SK-N-SH treated with all-trans-retinoic acid at 6 μM for 48 hours (cell line): ENCODE measurements at regions not wholly inside any gene's neighbourhood (a gene's known extent, or its start where the extent isn't known, plus 50 kb on each side); places are given as distances from the start of the nearest gene placed in this dataset.

ENCODE experiments used
- ATAC-seq: fragments of 200-7000 bp; cut with Tn5 transposase; 3 replicates; pipeline ENCODE4 v1.9.1; 2020; ENCODE audit warnings: mild to moderate bottlenecking, moderate library complexity
- ARNTL ChIP-seq: fragments of 450-650 bp; formaldehyde crosslinking; IDR thresholded peaks from 2 replicates; pipeline ENCODE4 v1.5.0; 2020; ENCODE audit warnings: low read depth, mild to moderate bottlenecking, moderate library complexity, borderline replicate concordance
- BACH2 ChIP-seq: fragments of 250-450 bp; sonication (Bioruptor Pico); IDR thresholded peaks from 2 replicates; pipeline ENCODE4 v1.9.0; 2021; ENCODE audit warnings: mild to moderate bottlenecking, borderline replicate concordance
- CREB5 ChIP-seq: fragments of 250-450 bp; sonication (Bioruptor Pico); IDR thresholded peaks from 2 replicates; pipeline ENCODE4 v1.5.1; 2020; ENCODE audit warnings: low read depth, mild to moderate bottlenecking, moderate library complexity
- CSRNP3 ChIP-seq: fragments of 250-450 bp; sonication (Bioruptor Pico); IDR thresholded peaks from 2 replicates; pipeline ENCODE4 v1.5.1; 2021; ENCODE audit warnings: mild to moderate bottlenecking, moderate library complexity
- ESRRG ChIP-seq: fragments of 250-450 bp; sonication (Bioruptor Pico); IDR thresholded peaks from 2 replicates; pipeline ENCODE4 v1.6.1; 2021; ENCODE audit warnings: mild to moderate bottlenecking
- GLIS3 ChIP-seq: fragments of 250-450 bp; sonication (Bioruptor Pico); IDR thresholded peaks from 2 replicates; pipeline ENCODE4 v1.5.0; 2020; ENCODE audit warnings: mild to moderate bottlenecking, moderate library complexity
- ISL1 ChIP-seq: fragments of 250-450 bp; sonication (Bioruptor Pico); IDR thresholded peaks from 2 replicates; pipeline ENCODE4 v2.1.2; 2022; ENCODE audit warnings: mild to moderate bottlenecking, moderate library complexity
- PPARA ChIP-seq: fragments of 250-450 bp; sonication (Bioruptor Pico); IDR thresholded peaks from 2 replicates; pipeline ENCODE4 v1.5.0; 2020; ENCODE audit warnings: mild to moderate bottlenecking, borderline replicate concordance
- RARB ChIP-seq: fragments of 250-450 bp; sonication (Bioruptor Pico); IDR thresholded peaks from 2 replicates; pipeline ENCODE4 v1.8.0; 2021; ENCODE audit warnings: mild to moderate bottlenecking, moderate library complexity
- TCF4 ChIP-seq: fragments of 250-450 bp; sonication (Bioruptor Pico); IDR thresholded peaks from 2 replicates; pipeline ENCODE4 v1.8.0; 2021; ENCODE audit warnings: mild to moderate bottlenecking, moderate library complexity, borderline replicate concordance
- TOX ChIP-seq: fragments of 250-450 bp; sonication (Bioruptor Pico); IDR thresholded peaks from 2 replicates; pipeline ENCODE4 v1.8.0; 2021; ENCODE audit warnings: mild to moderate bottlenecking, moderate library complexity, borderline replicate concordance
- TSHZ2 ChIP-seq: fragments of 250-450 bp; sonication (Bioruptor Pico); IDR thresholded peaks from 2 replicates; pipeline ENCODE4 v1.5.0; 2020; ENCODE audit warnings: mild to moderate bottlenecking, moderate library complexity
- ZC3H10 ChIP-seq: fragments of 250-450 bp; sonication (Bioruptor Pico); IDR thresholded peaks from 2 replicates; pipeline ENCODE4 v1.5.1; 2021; ENCODE audit warnings: mild to moderate bottlenecking, moderate library complexity
- ZFP3 ChIP-seq: fragments of 250-450 bp; sonication (Bioruptor Pico); IDR thresholded peaks from 2 replicates; pipeline ENCODE4 v1.5.0; 2020; ENCODE audit warnings: mild to moderate bottlenecking, moderate library complexity
- ZNF565 ChIP-seq: fragments of 450-650 bp; formaldehyde crosslinking; conservative IDR thresholded peaks from 2 replicates; pipeline ENCODE4 v1.5.0; 2020; ENCODE audit warnings: low read depth, mild to moderate bottlenecking, moderate library complexity
- ZNF70 ChIP-seq: fragments of 450-650 bp; formaldehyde crosslinking; IDR thresholded peaks from 2 replicates; pipeline ENCODE4 v1.5.0; 2020; ENCODE audit warnings: mild to moderate bottlenecking, moderate library complexity
- ZNF8 ChIP-seq: fragments of 450-650 bp; formaldehyde crosslinking; IDR thresholded peaks from 2 replicates; pipeline ENCODE4 v1.5.0; 2020; ENCODE audit warnings: mild to moderate bottlenecking, moderate library complexity
- TF ChIP-seq, protein P1 (sequence below): fragments of 250-450 bp; sonication (Bioruptor Pico); IDR thresholded peaks from 2 replicates; pipeline ENCODE4 v1.8.0; 2020; ENCODE audit warnings: mild to moderate bottlenecking, moderate library complexity, borderline replicate concordance

DNA sequence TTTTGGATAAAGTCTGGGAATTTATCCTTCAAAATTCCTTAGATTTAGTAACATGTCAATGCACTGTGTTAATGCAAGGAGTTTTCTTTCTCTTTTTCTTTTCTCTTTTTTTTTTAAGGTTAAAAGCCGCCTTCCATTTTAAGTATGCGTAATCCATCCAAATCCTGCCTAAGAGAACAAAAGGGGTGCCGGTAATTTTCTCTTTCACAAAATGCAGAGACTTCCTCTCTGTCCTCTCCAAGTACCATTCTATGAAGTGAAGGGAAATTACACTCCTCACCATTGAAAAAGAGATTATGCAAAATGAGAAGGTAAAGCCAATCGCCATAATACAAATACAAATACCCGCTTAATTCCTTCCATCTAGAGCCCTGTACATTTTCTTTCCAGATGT, 273.8 kb downstream of the BLID start:
- TF ChIP-seq TOX: no peak
- TF ChIP-seq, protein P1, sequence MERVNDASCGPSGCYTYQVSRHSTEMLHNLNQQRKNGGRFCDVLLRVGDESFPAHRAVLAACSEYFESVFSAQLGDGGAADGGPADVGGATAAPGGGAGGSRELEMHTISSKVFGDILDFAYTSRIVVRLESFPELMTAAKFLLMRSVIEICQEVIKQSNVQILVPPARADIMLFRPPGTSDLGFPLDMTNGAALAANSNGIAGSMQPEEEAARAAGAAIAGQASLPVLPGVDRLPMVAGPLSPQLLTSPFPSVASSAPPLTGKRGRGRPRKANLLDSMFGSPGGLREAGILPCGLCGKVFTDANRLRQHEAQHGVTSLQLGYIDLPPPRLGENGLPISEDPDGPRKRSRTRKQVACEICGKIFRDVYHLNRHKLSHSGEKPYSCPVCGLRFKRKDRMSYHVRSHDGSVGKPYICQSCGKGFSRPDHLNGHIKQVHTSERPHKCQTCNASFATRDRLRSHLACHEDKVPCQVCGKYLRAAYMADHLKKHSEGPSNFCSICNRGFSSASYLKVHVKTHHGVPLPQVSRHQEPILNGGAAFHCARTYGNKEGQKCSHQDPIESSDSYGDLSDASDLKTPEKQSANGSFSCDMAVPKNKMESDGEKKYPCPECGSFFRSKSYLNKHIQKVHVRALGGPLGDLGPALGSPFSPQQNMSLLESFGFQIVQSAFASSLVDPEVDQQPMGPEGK: no peak
- ATAC-seq: no peak

GRCh38 chr11:121841487-121842191, 274.4 kb downstream of the BLID start:
- TF ChIP-seq ZNF565: no peak
- TF ChIP-seq ISL1: peak; percentile 49
- no peak for TF ChIP-seq BACH2 (CRISPR knock-in tag)
- ATAC-seq: peak; percentile 99

DNA sequence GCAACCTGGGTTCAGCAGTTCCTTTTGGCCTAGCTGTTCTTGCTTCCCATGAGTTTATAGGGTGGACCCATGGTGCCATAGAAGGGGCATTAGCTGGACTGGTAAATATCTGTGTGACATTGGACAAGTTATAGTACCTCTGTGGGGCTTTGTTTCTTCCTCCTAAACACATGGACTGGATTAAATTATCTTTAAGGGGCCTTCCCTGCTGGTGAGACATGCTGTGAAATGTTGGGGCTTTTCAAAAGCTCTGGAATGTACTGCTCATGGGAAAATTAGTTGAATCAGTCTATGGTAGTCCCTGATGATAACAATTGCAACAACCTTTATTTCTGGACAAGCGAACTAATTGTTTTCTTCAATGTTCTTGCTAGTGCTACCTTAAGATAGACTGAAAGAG, 276.2 kb downstream of the BLID start:
- no peak for TF ChIP-seq TSHZ2
- TF ChIP-seq ZNF8: no peak
- no peak for TF ChIP-seq PPARA (CRISPR knock-in tag)
- TF ChIP-seq ZC3H10 (CRISPR knock-in tag): no peak
- TF ChIP-seq BACH2 (CRISPR knock-in tag): no peak
- no peak for TF ChIP-seq ESRRG
- no peak for TF ChIP-seq ZFP3 (CRISPR knock-in tag)
- TF ChIP-seq ZNF70 (CRISPR knock-in tag): no peak
- TF ChIP-seq CREB5: no peak
- no peak for TF ChIP-seq GLIS3
- no peak for TF ChIP-seq TCF4
- no peak for TF ChIP-seq CSRNP3 (CRISPR knock-in tag)
- no peak for ATAC-seq

DNA sequence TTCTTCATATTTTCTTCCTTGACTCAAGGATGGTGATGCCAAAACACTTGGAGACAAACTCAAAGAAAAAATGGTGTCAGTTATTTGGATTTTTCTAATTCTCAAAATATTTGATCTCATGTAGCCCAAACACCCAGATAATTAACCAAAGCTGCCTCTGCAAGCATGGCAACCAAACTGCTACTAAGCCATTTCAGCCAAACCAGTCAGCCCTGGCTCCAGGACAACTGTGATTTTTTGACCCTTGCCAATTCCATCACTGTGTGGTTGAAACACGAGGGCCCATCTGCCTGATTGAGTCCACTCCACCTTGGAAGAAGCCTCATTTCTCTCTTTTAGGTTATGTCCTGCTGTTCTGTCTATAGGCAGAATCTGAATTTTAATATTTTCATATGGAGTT, 277.4 kb downstream of the BLID start:
- no peak for ATAC-seq
- TF ChIP-seq ZNF565 (no peak), CSRNP3 (CRISPR knock-in tag) (no peak)

DNA sequence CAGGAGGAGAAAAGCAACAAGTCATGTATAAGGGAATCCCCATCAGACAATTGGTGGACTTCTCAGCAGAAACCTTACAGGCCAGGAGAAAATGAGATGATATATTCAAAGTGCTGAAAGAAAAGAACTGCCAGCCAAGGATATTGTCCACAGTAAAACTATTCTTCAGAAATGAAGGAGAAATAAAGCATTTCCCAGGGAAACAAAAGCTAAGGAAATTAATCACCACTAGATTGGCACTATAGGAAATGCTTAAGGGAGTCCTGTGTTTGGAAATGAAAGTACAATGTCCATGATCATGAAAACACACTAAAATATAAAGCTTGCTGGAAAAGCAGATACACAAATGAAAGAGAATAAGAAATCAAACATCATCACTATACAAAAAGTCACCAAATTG, 282.0 kb downstream of the BLID start:
- TF ChIP-seq TOX: no peak
- TF ChIP-seq BACH2 (CRISPR knock-in tag): no peak
- no peak for TF ChIP-seq TSHZ2
- TF ChIP-seq ARNTL (CRISPR knock-in tag): no peak
- no peak for TF ChIP-seq ZNF8
- no peak for TF ChIP-seq RARB
- ATAC-seq: no peak
